GM10248 (cell line): ENCODE measurements at regions not wholly inside any gene's neighbourhood (a gene's known extent, or its start where the extent isn't known, plus 50 kb on each side); places are given as distances from the start of the nearest gene placed in this dataset.

Experiments
- CTCF ChIA-PET: fragments of 300-600 bp; sonication (Branson Sonifier 250); formaldehyde crosslinking; extraction: SDS; loops from one replicate; lab custom pipeline; 2021; ENCODE audit warnings: antibody characterized with exemption; lab: Yijun Ruan, JAX
- POLR2A ChIA-PET: fragments of 350-650 bp; sonication (Branson Sonifier 250); formaldehyde crosslinking; extraction: SDS; loops from one replicate; lab custom pipeline; 2020; ENCODE audit warnings: antibody characterized with exemption; lab: Yijun Ruan, JAX
- DNase-seq: peaks from one replicate; pipeline ENCODE4 v3.0.0; 2012; ENCODE audit errors: extremely low spot score
- TF ChIP-seq, protein P1 (sequence below): IDR thresholded peaks from 2 replicates; pipeline ENCODE4 v1.5.1; 2012; ENCODE audit warnings: mild to moderate bottlenecking, low read depth; ENCODE audit errors: extremely low read depth, missing control alignments, control extremely low read depth

DNA sequence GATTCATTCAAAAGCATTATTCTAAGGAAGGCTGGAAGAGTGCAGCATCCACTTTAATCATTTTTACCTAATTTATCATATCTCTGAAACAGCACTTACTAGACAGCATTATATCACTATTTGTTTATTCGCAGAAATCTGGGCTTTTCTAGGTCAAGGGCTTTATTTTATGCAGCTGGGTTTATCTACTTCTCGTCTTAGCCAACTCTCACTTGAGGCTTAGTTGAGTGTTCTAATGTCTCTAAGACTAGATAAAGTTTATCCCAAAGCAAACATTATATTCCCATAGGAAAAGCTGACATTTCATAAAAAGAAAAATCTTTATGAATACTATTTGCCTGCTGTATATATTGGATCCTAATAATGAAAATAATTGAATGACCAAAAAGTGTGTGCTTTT is 720.8 kb upstream of the FLRT2 start:
- TF ChIP-seq, protein P1, sequence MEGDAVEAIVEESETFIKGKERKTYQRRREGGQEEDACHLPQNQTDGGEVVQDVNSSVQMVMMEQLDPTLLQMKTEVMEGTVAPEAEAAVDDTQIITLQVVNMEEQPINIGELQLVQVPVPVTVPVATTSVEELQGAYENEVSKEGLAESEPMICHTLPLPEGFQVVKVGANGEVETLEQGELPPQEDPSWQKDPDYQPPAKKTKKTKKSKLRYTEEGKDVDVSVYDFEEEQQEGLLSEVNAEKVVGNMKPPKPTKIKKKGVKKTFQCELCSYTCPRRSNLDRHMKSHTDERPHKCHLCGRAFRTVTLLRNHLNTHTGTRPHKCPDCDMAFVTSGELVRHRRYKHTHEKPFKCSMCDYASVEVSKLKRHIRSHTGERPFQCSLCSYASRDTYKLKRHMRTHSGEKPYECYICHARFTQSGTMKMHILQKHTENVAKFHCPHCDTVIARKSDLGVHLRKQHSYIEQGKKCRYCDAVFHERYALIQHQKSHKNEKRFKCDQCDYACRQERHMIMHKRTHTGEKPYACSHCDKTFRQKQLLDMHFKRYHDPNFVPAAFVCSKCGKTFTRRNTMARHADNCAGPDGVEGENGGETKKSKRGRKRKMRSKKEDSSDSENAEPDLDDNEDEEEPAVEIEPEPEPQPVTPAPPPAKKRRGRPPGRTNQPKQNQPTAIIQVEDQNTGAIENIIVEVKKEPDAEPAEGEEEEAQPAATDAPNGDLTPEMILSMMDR: no peak
- ChIA-PET CTCF (no interaction called here), POLR2A (no interaction called here)

DNA sequence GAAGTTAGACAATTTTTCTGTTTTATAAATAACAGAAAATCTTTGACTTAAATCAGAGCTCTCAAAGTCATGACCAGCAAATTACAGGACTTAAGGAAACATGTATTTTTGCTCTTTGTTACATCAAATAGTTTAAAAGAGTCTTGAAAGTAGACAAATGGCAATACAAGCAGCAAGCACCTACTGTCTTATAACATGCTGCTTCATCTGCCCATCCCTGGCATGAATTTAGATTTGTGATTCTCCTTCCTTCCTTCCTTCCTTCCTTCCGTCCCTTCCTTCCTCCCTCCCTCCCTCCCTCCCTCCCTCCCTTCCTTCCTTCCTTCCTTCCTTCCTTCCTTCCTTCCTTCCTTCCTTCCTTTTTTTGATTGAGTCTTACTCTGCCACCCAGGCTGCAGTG is 715.6 kb upstream of the FLRT2 start:
- ChIA-PET CTCF (no interaction called here), POLR2A (no interaction called here)
- no peak for DNase-seq
- TF ChIP-seq, protein P1: no peak

More for the DNA sequence above, 720.8 kb upstream of the FLRT2 start:
- DNase-seq: no peak

GRCh38 chr14:84819528-84819927 is 710.4 kb upstream of the FLRT2 start:
- ChIA-PET CTCF (no interaction called here), POLR2A (no interaction called here)
- TF ChIP-seq, protein P1: no peak
- DNase-seq: no peak

DNA sequence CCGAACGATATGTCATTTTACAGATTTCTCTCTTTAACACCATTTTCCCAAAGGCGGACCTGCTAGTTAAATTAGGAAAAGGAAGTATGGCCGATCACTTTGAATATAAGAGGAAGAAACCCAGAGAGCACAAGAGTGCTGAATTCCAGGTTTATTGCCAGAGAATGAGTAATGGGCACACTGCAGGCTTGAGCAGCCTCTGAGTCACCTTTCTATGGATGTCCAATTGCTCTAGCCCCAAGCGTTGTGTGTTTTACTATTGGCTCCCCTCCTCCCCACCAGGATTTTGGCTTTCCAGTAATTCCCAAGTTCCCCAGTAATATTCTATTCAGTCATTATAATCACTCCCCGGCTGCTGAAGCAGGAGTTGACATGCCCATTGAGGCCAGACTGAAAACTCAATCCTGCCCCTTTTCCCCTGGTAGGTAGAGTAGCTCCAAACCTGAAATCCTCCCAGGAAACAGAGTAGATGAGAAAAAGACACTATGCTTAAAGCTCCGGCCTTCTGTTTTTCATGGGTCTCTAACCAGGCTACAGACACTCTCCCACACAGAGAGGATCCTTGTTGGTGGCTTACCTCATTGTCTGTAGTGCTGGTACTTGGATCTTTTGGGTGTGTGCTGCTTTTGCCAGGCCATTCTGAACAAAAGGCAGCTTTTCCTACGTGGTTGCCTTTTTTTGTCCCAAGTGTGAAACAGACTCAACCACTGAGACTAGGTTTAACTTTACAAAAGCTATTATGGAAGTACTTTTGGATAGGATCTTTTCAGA is 704.3 kb upstream of the FLRT2 start:
- DNase-seq: no peak
- ChIA-PET CTCF (interaction anchor here (1.5 kb wide), 1 partner anchor 16 kb away, joined by 4 read pairs; no protein-coding TSS in a partner anchor), POLR2A (no interaction called here)

DNA sequence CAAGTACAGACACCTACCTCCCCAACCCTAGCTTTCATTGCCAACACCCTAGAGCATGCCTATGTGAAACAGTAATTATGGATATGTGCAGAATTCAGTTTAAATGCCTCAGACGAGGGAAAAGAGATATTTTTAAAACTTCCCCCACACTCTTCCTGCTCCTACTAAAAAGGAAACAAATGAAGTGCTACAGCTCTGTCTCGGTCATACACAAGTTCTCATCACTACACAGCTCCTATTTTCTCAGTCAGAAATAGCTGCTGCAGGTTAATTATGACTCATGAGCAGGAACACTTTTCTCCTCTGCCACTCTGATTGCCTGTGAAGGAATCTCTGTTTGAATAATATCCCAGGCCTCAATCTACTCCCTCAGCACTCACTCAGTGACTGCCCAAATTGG is 703.6 kb upstream of the FLRT2 start:
- TF ChIP-seq, protein P1: no peak
- ChIA-PET POLR2A (no interaction called here), CTCF (interaction anchor here (1.5 kb wide), 1 partner anchor 16 kb away, joined by 4 read pairs; no protein-coding TSS in a partner anchor)
- no peak for DNase-seq

More for the DNA sequence above, 704.3 kb upstream of the FLRT2 start:
- TF ChIP-seq, protein P1: no peak

DNA sequence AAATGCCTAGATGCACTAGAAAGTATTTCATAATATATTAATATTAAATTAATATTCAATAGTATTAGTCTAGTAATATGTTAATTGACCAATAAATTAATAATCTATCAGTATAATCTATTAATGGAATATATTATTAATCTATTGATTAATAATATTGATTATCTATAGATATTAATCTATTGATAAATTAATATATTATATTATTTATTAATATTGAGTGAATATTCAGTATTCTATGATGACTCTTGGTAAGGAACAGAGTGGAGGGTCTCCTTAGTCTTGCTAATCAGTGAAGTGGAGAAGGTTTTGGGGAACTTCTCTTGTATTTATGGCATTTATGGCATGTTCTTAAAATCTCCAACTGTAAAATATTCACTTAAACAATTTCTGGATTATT is 679.3 kb upstream of the FLRT2 start:
- CTCF ChIA-PET: interaction anchor here (2.5 kb wide), 1 partner anchor 8 kb away, joined by 8 read pairs; no protein-coding TSS in a partner anchor
- no peak for DNase-seq
- TF ChIP-seq, protein P1: no peak
- POLR2A ChIA-PET: no interaction called here
